ENCODE measurements at regions not wholly inside any gene's neighbourhood (a gene's known extent, or its start where the extent isn't known, plus 50 kb on each side); places are given as distances from the start of the nearest gene placed in this dataset.

DNA sequence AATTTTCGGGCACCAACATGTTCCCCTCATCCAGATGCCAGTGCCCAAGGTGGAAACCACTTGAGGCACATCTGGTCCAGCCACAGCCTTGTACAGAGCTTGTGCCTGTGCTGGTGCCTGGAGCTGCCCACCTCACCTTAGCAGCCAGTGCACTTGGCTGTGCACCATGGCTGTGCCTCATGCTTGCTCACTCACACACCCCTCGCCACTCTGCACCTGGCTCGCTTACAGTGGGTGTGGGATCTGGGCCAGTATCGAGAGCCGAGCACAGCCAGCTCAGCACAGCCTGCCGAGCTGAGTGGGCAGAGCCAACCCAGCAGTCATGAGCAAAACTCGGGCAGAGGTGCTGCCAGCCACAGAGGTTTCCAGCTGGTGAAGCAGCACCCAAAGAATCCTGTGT, 139.9 kb upstream of the NUPR2 start:
- TF ChIP-seq, protein P1, sequence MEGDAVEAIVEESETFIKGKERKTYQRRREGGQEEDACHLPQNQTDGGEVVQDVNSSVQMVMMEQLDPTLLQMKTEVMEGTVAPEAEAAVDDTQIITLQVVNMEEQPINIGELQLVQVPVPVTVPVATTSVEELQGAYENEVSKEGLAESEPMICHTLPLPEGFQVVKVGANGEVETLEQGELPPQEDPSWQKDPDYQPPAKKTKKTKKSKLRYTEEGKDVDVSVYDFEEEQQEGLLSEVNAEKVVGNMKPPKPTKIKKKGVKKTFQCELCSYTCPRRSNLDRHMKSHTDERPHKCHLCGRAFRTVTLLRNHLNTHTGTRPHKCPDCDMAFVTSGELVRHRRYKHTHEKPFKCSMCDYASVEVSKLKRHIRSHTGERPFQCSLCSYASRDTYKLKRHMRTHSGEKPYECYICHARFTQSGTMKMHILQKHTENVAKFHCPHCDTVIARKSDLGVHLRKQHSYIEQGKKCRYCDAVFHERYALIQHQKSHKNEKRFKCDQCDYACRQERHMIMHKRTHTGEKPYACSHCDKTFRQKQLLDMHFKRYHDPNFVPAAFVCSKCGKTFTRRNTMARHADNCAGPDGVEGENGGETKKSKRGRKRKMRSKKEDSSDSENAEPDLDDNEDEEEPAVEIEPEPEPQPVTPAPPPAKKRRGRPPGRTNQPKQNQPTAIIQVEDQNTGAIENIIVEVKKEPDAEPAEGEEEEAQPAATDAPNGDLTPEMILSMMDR (IDR thresholded peaks at IDR 0.05) = no peak
- TF ChIP-seq POLR2A (IDR thresholded peaks at IDR 0.05) = no peak
- no peak for TF ChIP-seq POLR2AphosphoS5 (IDR thresholded peaks at IDR 0.05)
